Endothelial cell of umbilical vein (primary cell): ENCODE measurements at regions not wholly inside any gene's neighbourhood (a gene's known extent, or its start where the extent isn't known, plus 50 kb on each side); places are given as distances from the start of the nearest gene placed in this dataset.
A peak's percentile ranks its signal among the peaks of the same experiment; 100 is the strongest.

Source experiments
- BruUV-seq: library from RNA; stranded (reverse); fragments of 400-500 nt; replicated peaks from 2 replicates; lab custom pipeline; 2021; lab: Mats Ljungman, UMichigan
- CTCF ChIA-PET: fragments of 300-600, 350-600 bp; sonication (Branson Sonifier 250); formaldehyde crosslinking; loops from one replicate; lab custom pipeline; 2021; ENCODE audit warnings: antibody characterized with exemption, inconsistent platforms; lab: Charles Lee
- POLR2A ChIA-PET: fragments of 300-600, 350-600 bp; sonication (Branson Sonifier 250); formaldehyde crosslinking; loops from one replicate; lab custom pipeline; 2021; ENCODE audit warnings: antibody characterized with exemption, inconsistent platforms; lab: Charles Lee
- DNase-seq: peaks from one replicate; pipeline ENCODE4 v3.0.0-alpha.2; 2011; ENCODE audit warnings: low read depth, low spot score
- FAIRE-seq: peaks from 2 replicates; lab custom pipeline; 2011; peaks lifted over from hg19 to GRCh38; lab: Jason Lieb, UNC
- H2AFZ ChIP-seq: 2 replicates; pipeline ENCODE4 v1.6.0; 2012; ENCODE audit warnings: low read depth, low read length, control low read depth, inconsistent platforms
- H3K27ac ChIP-seq: 2 replicates; pipeline ENCODE4 v1.5.1; 2011; ENCODE audit warnings: low read depth, mild to moderate bottlenecking, control low read depth, low read length, moderate library complexity; ENCODE audit not compliant: insufficient read depth
- H3K27me3 ChIP-seq, 2 experiments: 2 replicates each; pipeline versions ENCODE4 v1.6.0 to v1.6.1; 2011; ENCODE audit warnings: low read length in 2 of 2, mixed read lengths in 1 of 2; ENCODE audit not compliant: control insufficient read depth in 2 of 2, insufficient read depth in 2 of 2
- H3K36me3 ChIP-seq, 2 experiments: 2 replicates in 1 of 2; 3 replicates in 1 of 2; pipeline ENCODE4 v1.5.1; 2011; ENCODE audit warnings: low read length in 2 of 2, mild to moderate bottlenecking in 1 of 2, moderate library complexity in 1 of 2; ENCODE audit not compliant: control insufficient read depth in 2 of 2, insufficient read depth in 2 of 2; ENCODE audit errors: extremely low read depth in 1 of 2
- H3K4me1 ChIP-seq: 3 replicates; pipeline ENCODE4 v1.5.1; 2011; ENCODE audit warnings: mild to moderate bottlenecking, low read length; ENCODE audit not compliant: control insufficient read depth, insufficient read depth; ENCODE audit errors: extremely low read depth
- H3K4me2 ChIP-seq: 2 replicates; pipeline ENCODE4 v1.6.1; 2011; ENCODE audit warnings: low read length, control low read depth, mixed read lengths; ENCODE audit not compliant: insufficient read depth
- H3K4me3 ChIP-seq, 3 experiments: fragments of 200-600 bp in 1 of 3; sonication (generic), shearing (Covaris generic) in 1 of 3; replicated peaks in 1 of 3; 2 replicates each; pipeline ENCODE4 v1.5.1; 2011 to 2016; ENCODE audit warnings: control low read depth in 3 of 3, low read length in 3 of 3, mild to moderate bottlenecking in 2 of 3, inconsistent platforms in 1 of 3, low read depth in 1 of 3, moderate library complexity in 1 of 3; ENCODE audit not compliant: insufficient read depth in 1 of 3
- H3K79me2 ChIP-seq: 2 replicates; pipeline ENCODE4 v1.6.0; 2012; ENCODE audit warnings: low read length, inconsistent platforms; ENCODE audit not compliant: control insufficient read depth, insufficient read depth
- H3K9ac ChIP-seq: replicated peaks from 2 replicates; pipeline ENCODE3; 2011; ENCODE audit warnings: low read length, control low read depth; ENCODE audit not compliant: insufficient read depth; ENCODE audit errors: extremely low read depth
- H3K9me1 ChIP-seq: replicated peaks from 3 replicates; pipeline ENCODE4 v1.6.0; 2011; ENCODE audit warnings: mild to moderate bottlenecking, low read length; ENCODE audit not compliant: control insufficient read depth, insufficient read depth; ENCODE audit errors: extremely low read depth
- H3K9me3 ChIP-seq: replicated peaks from 2 replicates; pipeline ENCODE4 v1.5.1; 2012; ENCODE audit warnings: low read length, inconsistent platforms; ENCODE audit not compliant: control insufficient read depth, insufficient read depth
- H4K20me1 ChIP-seq: replicated peaks from 2 replicates; pipeline ENCODE3; 2011; ENCODE audit warnings: mild to moderate bottlenecking, low read length; ENCODE audit not compliant: control insufficient read depth, insufficient read depth; ENCODE audit errors: extremely low read depth
- CTCF ChIP-seq, 2 donors: IDR thresholded peaks; 1 replicate in 1 of 2; 2 replicates in 1 of 2; pipeline ENCODE4 v1.5.1; 2011; ENCODE audit warnings: low read length in 2 of 2, mild to moderate bottlenecking in 2 of 2, moderate library complexity in 2 of 2, control low read depth in 1 of 2, inconsistent platforms in 1 of 2, low read depth in 1 of 2; ENCODE audit not compliant: insufficient read depth in 1 of 2; ENCODE audit errors: extremely low read depth in 1 of 2
- EZH2 ChIP-seq: IDR thresholded peaks from 2 replicates; pipeline ENCODE4 v1.6.1; 2012; ENCODE audit warnings: borderline replicate concordance, low read depth, mild to moderate bottlenecking, moderate library complexity, low read length, inconsistent platforms; ENCODE audit not compliant: severe bottlenecking
- FOS ChIP-seq: IDR thresholded peaks from 2 replicates; pipeline ENCODE4 v1.6.1; 2011; ENCODE audit warnings: mild to moderate bottlenecking, low read length, moderate library complexity, borderline replicate concordance; ENCODE audit not compliant: insufficient read depth
- GATA2 ChIP-seq: IDR thresholded peaks from 2 replicates; pipeline ENCODE4 v1.7.0; 2011; ENCODE audit warnings: low read depth, mild to moderate bottlenecking, moderate library complexity, mixed read lengths, low read length; ENCODE audit not compliant: insufficient read length, insufficient read depth
- JUN ChIP-seq: IDR thresholded peaks from 2 replicates; pipeline ENCODE4 v1.6.1; 2011; ENCODE audit warnings: borderline replicate concordance, low read depth; ENCODE audit not compliant: insufficient read length, insufficient read depth
- MAX ChIP-seq: IDR thresholded peaks from 2 replicates; pipeline ENCODE4 v1.6.1; 2011; ENCODE audit not compliant: insufficient read depth, insufficient read length
- MYC ChIP-seq: IDR thresholded peaks from one replicate; pipeline ENCODE4 v1.6.1; 2011; ENCODE audit warnings: mild to moderate bottlenecking, low read depth, low read length
- POLR2A ChIP-seq: IDR thresholded peaks from 2 replicates; pipeline ENCODE4 v1.6.1; 2012; ENCODE audit warnings: low read depth, mild to moderate bottlenecking, control low read depth, low read length
- POLR2AphosphoS5 ChIP-seq: IDR thresholded peaks from 2 replicates; pipeline ENCODE4 v1.6.1; 2012; ENCODE audit warnings: low read depth, mild to moderate bottlenecking, control low read depth, low read length, moderate library complexity; ENCODE audit not compliant: insufficient read depth
- dilution Hi-C: fragments of 300-500 bp; cut with MboI; formaldehyde crosslinking; loops from one replicate; pipeline ENCODE4 v1.15.0; 2019; ENCODE audit warnings: low sequenced_read_pairs; ENCODE audit not compliant: extremely low pct_ligation_motif_present
- intact Hi-C: fragments of 100-400 bp; cut with micrococcal nuclease; formaldehyde crosslinking; loops from one replicate; pipeline ENCODE4 v1.10.0; 2022

GRCh38 chr3:146750196-146750595, 145.1 kb upstream of the PLSCR5 start:
- no peaks in the 10 kb centered on the region for H3K36me3 ChIP-seq
- dilution Hi-C loops = no loop called here
- H2AFZ ChIP-seq = no peak overlapping the region
- no peak overlapping the region for H3K9ac ChIP-seq
- no peaks in the 10 kb centered on the region for H3K9me3 ChIP-seq
- H3K4me2 ChIP-seq = no peak overlapping the region
- ChIA-PET CTCF (interaction anchor here (1.2 to 1.4 kb wide), 3 partner anchors 11 to 634 kb away, joined by 3 to 4 read pairs (median 3); no protein-coding TSS in a partner anchor), POLR2A (no interaction called here)
- H3K27me3 ChIP-seq = no peaks in the 10 kb centered on the region
- no peaks in the 10 kb centered on the region for H3K9me1 ChIP-seq
- no peaks in the 10 kb centered on the region for H3K79me2 ChIP-seq
- H3K4me3 ChIP-seq = no peak overlapping the region
- intact Hi-C loops = no loop called here
- peaks cover 28% of the 10 kb centered on the region for H3K4me1 ChIP-seq
- TF ChIP-seq JUN (no peak), MYC (no peak), POLR2A (no peak), GATA2 (no peak), POLR2AphosphoS5 (no peak), FOS (no peak), CTCF (IDR thresholded peaks at IDR 0.05; ENCODE audit: extremely low read depth in 1 of 2, insufficient read depth in 1 of 2, low read depth in 1 of 2, low read length in 2 of 2) (no peak), EZH2 (no peak), MAX (no peak)
- no TSS peak for BruUV-seq
- DNase-seq (peak; percentile 46), FAIRE-seq (no peak)
- H3K27ac ChIP-seq = no peak overlapping the region
- H4K20me1 ChIP-seq = no peaks in the 10 kb centered on the region
